Thoracic aorta (tissue), 2 donors: ENCODE measurements at regions not wholly inside any gene's neighbourhood (a gene's known extent, or its start where the extent isn't known, plus 50 kb on each side); places are given as distances from the start of the nearest gene placed in this dataset.

Source experiments
- ATAC-seq: fragments of 150-250 bp; one replicate; pipeline ENCODE4 v1.8.0; 2017; ENCODE audit warnings: low read depth; ENCODE audit not compliant: insufficient number of reproducible peaks, low FRiP score
- DNase-seq: peaks from one replicate; pipeline ENCODE4 v3.0.0-alpha.2; 2020; ENCODE audit warnings: low spot score
- H3K27ac ChIP-seq, 2 donors: fragments of 200-600 bp; sonication (generic); 1 replicate in 1 of 2; 2 replicates in 1 of 2; pipeline ENCODE4 v1.5.1; 2016; ENCODE audit warnings: mild to moderate bottlenecking in 2 of 2, moderate library complexity in 2 of 2
- H3K27me3 ChIP-seq: fragments of 200-600 bp; sonication (generic); replicated peaks from 2 replicates; pipeline ENCODE4 v1.6.0; 2016; ENCODE audit warnings: mild to moderate bottlenecking; ENCODE audit not compliant: insufficient read depth
- H3K36me3 ChIP-seq: fragments of 200-600 bp; sonication (generic); one replicate; pipeline ENCODE4 v1.5.1; 2016
- H3K4me1 ChIP-seq, 2 donors: fragments of 200-600 bp; sonication (generic); 1 replicate in 1 of 2; 2 replicates in 1 of 2; pipeline versions ENCODE4 v1.5.1 to v1.6.0; 2016; ENCODE audit warnings: low read depth in 2 of 2, mild to moderate bottlenecking in 1 of 2; ENCODE audit not compliant: control insufficient read depth in 1 of 2
- H3K4me3 ChIP-seq: fragments of 200-600 bp; sonication (generic); 2 replicates; pipeline ENCODE4 v1.5.1; 2016; ENCODE audit warnings: mild to moderate bottlenecking
- H3K9me3 ChIP-seq: fragments of 200-600 bp; sonication (generic); 2 replicates; pipeline ENCODE4 v1.5.1; 2016
- TF ChIP-seq, protein P1 (sequence below): fragments of 200-600 bp; sonication (generic); IDR thresholded peaks from one replicate; pipeline ENCODE4 v1.5.1; 2019; ENCODE audit warnings: antibody characterized with exemption

DNA sequence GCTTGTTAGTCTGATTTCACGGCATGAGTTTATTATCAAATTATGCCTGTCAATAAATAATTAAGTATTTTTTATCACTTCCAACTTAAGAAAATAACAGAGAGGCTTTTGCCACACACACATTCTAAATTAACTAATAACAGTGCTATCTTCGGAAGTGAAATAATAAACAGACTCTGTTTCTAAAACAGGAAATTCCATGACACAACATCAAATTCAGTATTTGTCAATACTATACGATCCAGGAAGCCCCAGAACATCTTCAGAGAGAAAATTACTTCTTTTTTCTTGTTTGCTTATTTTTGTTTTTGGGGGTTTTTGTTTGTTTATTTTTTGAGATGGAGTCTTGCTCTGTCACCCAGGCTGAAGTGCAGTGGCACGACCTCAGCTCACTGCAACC is 150.7 kb upstream of the PRDM1 start:
- ATAC-seq = no peak
- no peaks in the 10 kb centered on the region for H3K36me3 ChIP-seq

DNA sequence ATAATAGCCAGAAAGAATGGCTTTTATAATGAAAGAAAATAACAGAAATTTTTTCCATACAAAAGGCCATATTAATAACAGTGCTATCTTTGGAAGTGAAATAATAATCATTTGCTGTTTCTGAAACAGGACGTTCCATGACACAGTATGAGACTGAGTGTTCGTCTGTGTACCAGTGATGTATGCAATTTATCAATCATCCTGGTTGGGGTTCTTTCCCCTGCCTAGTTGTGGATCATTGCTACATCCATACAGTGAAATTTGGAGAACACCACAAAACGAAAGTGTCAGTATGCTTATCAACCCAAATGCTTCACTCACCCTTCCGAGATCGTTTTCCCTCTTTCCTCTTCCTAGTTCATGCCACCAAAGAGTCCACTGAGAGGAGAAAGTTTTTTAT is 151.4 kb upstream of the PRDM1 start:
- TF ChIP-seq, protein P1, sequence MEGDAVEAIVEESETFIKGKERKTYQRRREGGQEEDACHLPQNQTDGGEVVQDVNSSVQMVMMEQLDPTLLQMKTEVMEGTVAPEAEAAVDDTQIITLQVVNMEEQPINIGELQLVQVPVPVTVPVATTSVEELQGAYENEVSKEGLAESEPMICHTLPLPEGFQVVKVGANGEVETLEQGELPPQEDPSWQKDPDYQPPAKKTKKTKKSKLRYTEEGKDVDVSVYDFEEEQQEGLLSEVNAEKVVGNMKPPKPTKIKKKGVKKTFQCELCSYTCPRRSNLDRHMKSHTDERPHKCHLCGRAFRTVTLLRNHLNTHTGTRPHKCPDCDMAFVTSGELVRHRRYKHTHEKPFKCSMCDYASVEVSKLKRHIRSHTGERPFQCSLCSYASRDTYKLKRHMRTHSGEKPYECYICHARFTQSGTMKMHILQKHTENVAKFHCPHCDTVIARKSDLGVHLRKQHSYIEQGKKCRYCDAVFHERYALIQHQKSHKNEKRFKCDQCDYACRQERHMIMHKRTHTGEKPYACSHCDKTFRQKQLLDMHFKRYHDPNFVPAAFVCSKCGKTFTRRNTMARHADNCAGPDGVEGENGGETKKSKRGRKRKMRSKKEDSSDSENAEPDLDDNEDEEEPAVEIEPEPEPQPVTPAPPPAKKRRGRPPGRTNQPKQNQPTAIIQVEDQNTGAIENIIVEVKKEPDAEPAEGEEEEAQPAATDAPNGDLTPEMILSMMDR = no peak
- no peaks in the 10 kb centered on the region for H3K36me3 ChIP-seq

More for the DNA sequence above, 150.7 kb upstream of the PRDM1 start:
- Histone ChIP-seq H3K27me3 (no peaks in the 10 kb centered on the region), H3K4me1 (no peaks in the 10 kb centered on the region), H3K27ac (no peak overlapping the region), H3K4me3 (no peak overlapping the region), H3K9me3 (no peaks in the 10 kb centered on the region)
- DNase-seq = no peak
- TF ChIP-seq, protein P1 = no peak

DNA sequence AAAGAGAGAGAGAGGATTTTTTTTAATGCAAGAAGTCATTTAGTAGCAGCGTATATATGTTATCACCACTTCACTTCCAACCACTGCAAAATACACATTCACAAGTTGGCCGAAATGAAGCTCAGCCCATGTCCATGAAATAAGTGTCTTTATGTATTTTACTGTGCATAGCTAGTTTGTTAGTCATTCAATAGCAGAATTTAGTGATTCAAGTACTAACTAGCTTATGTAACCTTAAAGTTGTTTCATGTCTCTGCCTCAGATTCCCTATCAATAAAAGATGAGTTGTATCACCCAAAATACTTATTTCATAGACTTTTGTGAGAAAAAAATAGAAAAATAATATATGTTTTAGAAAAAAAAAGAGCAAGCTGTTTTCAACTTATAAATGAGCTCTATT is 153.7 kb upstream of the PRDM1 start:
- Histone ChIP-seq H3K4me3 (no peak overlapping the region), H3K9me3 (no peaks in the 10 kb centered on the region), H3K4me1 (no peaks in the 10 kb centered on the region), H3K27ac (no peak overlapping the region), H3K27me3 (no peaks in the 10 kb centered on the region), H3K36me3 (no peaks in the 10 kb centered on the region)
- DNase-seq (no peak), ATAC-seq (no peak)
- TF ChIP-seq, protein P1 = no peak

More for the DNA sequence above, 151.4 kb upstream of the PRDM1 start:
- Histone ChIP-seq H3K27ac (no peak overlapping the region), H3K27me3 (no peaks in the 10 kb centered on the region), H3K4me3 (no peak overlapping the region), H3K9me3 (no peaks in the 10 kb centered on the region), H3K4me1 (no peaks in the 10 kb centered on the region)
- DNase-seq (no peak), ATAC-seq (no peak)

DNA sequence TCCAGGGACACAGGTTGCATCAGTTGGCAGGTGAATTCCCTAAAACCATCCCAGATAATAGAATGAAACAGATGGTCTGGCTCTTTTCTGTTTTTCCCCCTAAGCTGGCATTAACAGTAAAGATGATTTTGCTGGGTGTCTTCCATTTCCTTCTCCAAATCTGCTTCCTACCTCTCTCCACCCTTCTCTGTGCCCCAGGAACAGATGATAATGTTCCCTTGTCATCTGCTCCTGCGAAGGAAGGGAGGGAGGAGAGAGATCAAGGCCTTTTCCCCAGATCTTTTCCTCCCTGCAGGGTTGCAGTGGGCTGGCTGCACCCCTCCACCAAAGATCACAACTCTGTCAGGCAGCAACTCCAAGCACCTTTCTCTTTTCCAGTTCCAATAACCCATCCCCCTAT is 156.5 kb upstream of the PRDM1 start:
- Histone ChIP-seq H3K27me3 (no peaks in the 10 kb centered on the region), H3K4me1 (no peaks in the 10 kb centered on the region), H3K9me3 (no peaks in the 10 kb centered on the region), H3K4me3 (no peak overlapping the region), H3K36me3 (no peaks in the 10 kb centered on the region), H3K27ac (no peak overlapping the region)
- TF ChIP-seq, protein P1 = no peak
- ATAC-seq (no peak), DNase-seq (no peak)

DNA sequence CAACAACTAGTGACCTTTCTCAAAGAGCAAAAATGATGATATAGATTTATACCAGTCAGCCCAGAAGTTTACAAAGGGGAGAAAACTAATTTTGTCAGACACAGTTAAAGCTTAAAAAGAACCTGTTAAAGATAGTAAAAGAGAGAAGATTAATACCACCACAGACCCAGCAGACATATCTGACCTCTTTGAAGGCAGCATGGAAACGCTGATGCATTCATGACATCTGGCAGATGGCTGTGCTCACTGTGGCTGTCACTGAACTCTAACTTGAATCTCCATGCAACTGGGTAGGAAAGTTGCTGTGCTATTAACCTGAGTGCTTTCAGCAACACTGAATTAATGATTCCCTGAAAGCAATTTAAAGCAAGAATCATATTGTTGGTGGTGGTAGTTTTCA is 159.8 kb upstream of the PRDM1 start:
- no peak overlapping the region for H3K27ac ChIP-seq
- ATAC-seq = no peak
- no peaks in the 10 kb centered on the region for H3K9me3 ChIP-seq
- DNase-seq = no peak
- no peak overlapping the region for H3K4me3 ChIP-seq
- H3K4me1 ChIP-seq = no peaks in the 10 kb centered on the region
- no peaks in the 10 kb centered on the region for H3K27me3 ChIP-seq
- TF ChIP-seq, protein P1 = no peak
- no peaks in the 10 kb centered on the region for H3K36me3 ChIP-seq
